Stimulated activated naive CD4-positive, alpha-beta T cell (primary cell): ENCODE measurements at regions not wholly inside any gene's neighbourhood (a gene's known extent, or its start where the extent isn't known, plus 50 kb on each side); places are given as distances from the start of the nearest gene placed in this dataset.
"Not testable (repeated sequence)": the region's sequence is repeated elsewhere in the genome, so short reads cannot be mapped to it uniquely, and the experiment has no call there.

Experiments
- DNase-seq, 6 experiments: peaks; one replicate each; lab custom pipeline; 2025; lab: John Stamatoyannopoulos, UW

DNA sequence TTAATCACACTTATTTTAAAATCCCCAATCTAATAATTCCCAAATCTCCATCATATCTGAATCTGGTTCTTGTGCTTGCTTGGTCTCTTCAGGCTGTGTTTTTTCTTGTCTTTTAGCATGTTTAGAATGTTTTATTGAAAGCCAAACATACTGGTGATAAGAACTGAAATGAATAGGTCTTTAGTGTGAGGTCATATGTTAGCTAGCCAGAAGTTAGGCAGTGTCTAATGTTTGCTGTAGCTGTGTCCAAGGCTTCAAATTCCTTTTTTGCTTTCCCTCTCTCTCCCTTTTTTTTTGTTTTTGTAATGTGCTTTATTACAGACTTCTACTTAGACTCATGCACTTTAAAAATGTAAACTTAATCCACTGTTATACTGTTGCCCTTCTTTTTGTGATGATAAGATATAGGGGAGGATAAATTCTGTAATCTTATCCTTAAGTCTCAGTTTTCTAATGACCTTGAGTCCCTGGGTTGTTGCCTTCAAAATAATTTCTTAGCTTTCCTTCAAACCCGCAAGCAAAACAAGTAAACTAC, 725.1 kb downstream of the BRINP3 start:
- no peak for DNase-seq

- not testable (repeated sequence) for DNase-seq
Observed at GRCh38 chr1:189755100-189755499, 722.6 kb downstream of the BRINP3 start.

- DNase-seq = no peak
Observed at GRCh38 chr1:189764391-189765320, 713.0 kb downstream of the BRINP3 start.

DNA sequence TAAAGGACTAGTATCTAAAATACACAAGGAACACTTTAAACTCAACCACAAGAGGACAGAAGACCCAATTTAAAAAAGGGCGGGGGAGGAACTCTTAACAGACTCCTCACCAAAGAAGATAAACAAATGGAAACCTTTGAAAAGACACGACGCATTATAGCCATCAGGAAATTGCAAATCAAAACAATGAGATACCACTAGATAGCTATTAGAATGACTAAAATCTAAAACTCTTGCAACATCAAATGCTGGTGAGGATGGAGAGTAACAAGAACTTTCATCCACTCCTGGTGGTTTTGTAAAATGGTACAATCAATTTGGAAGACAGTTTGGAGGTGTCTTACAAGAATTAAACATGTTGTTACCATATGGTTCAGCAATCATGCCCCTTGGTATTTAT, 708.2 kb downstream of the BRINP3 start:
- no peak for DNase-seq

GRCh38 chr1:189774721-189775287, 702.9 kb downstream of the BRINP3 start:
- DNase-seq = no peak

DNA sequence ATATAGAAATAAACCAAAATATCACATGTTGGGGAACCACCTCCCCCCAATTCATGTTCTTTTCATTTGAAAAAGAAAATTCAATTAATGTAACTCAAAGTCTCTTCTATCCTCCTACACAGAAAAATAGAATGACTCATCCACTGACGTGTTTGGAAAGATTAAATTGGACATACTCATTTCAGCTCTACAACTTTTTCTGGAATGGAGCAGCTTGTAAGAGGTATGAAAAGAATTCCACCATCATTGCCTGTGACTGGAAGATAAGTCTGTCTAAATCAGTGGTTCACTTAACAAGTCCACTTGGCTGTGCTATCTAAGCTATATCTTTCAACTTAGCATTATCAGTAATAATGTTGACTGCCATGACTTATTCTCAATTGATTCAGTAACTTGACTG, 702.3 kb downstream of the BRINP3 start:
- no peak for DNase-seq

GRCh38 chr1:189779034-189779433, 698.6 kb downstream of the BRINP3 start:
- no peak for DNase-seq

DNA sequence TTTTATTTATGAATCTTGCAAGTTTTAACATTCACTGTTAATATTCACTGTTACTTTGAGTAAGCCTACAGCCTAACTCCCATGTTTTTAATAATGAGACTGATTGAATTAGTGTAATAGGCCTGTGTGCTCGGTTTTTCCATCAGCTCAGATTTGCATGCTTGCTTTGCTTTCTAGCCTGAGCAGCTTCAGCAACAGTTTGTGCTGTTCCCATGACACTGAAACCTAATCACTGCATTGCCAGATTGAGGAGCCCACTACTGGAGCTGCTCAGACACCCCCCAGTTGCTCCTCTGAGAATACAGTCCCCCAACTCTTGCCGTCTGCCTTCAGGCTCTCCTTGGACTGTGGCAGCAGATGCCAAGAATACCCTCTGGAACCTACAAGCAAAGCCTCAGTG, 695.4 kb downstream of the BRINP3 start:
- DNase-seq = no peak

- DNase-seq = no peak
Observed at GRCh38 chr1:189783456-189783855, 694.2 kb downstream of the BRINP3 start.

DNA sequence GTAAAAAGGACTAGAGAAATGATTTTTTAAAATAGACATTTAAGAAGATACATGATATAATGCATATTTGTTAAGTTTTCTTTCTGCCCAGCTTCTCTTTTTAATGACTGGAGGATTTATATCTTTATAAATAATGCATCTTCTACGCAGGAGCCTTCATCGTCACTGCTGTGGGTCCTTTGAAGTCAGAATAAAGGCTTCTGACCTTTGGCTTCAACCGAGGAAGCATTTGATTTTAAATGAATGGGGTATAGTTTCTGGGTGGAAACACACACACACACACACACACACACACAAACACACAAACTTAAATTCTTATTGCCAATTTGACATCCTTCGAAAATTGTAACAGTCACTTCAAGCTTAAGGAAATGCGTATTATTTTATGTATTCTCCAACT, 690.9 kb downstream of the BRINP3 start:
- DNase-seq = no peak

- no peak for DNase-seq
Observed at GRCh38 chr1:189787201-189787600, 690.5 kb downstream of the BRINP3 start.

DNA sequence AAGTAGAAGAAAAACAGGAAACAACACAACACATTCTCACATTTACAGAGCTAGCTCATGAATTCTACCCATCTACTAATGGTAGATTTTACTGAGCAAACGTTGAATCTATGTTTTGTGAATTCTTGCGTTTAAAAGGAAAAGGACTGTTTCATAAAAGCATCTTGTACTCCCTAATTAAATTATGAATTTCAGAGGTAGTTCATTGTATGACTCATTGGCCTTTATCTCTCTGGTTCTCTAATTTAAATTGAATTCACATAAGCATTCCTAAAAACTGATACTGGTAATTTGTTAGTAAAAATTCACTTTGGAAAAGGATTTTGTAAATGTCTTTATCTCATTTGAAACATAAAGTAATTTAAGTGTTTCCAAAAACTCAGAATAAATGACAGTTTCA, 687.3 kb downstream of the BRINP3 start:
- DNase-seq = no peak

DNA sequence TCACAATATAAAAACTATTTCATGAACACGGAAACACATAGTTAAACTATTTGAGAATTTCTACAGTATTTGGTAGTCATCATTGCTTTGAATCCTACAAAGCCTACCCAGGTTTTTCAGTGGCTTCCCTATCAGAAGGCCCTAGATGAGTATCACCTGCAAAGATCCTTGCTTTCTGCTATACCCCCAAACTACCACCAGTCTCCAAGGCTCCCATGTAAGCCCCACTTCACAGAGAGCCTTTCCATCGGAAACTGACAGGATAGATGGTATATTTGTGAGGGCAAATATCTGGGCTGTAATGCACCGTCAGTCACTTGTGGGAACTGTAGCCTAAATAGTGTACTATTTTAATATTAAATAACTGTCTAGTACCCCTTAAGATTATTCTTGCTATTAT, 674.3 kb downstream of the BRINP3 start:
- DNase-seq = no peak

DNA sequence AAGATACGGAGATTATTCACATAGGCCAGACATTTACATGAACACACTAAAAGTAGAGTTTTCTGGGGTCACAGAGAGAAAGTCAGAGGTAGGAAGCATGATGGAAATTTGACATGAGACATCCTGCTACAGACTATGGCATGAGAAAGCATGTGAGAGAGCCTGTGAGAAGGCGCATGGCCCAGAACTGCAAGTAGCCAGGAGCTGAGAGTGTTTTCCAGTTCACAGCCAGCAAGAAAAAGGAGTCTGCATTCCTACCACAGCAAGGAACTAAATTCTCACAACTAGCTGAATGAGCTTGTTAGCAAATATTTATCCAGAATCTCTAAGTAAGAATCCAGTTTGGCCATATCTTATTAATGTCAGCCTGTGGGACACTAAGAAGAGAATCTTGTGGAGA, 673.3 kb downstream of the BRINP3 start:
- no peak for DNase-seq

DNA sequence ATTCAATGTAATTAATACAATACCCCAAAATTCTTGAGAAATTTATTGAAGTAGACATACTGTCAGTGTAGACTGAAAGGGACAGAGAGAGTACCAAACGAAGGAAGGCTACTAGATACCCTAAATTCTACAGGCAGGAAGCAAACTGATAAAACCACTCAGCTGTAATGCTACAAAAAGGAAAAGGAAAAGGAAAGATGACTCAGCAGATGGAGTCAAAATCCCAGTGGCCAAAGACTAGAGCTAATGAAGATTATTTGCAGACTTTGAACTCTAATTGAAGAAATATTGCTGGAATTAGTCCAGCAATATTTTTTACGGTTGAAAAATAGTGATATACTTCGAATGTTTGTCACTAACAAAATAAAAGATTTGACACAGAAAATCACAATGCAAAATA, 671.9 kb downstream of the BRINP3 start:
- no peak for DNase-seq

DNA sequence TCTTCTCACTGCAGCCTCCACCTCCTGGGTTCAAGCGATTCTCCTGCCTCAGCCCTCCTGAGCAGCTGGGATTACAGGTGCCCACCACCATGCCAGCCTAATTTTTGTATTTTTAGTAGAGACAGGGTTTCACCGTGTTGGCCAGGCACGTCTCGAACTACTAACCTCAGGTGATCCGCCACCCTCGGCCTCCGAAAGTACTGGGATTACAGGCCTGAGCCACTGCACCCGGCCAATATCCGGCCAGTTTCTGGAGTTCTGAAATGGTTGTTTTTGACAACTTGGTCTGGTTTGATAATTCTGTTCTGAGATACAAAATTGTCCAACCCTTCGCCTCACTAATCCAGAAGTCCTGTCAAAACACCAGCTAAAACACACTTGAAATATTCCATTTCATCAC, 667.0 kb downstream of the BRINP3 start:
- DNase-seq = not testable (repeated sequence)

DNA sequence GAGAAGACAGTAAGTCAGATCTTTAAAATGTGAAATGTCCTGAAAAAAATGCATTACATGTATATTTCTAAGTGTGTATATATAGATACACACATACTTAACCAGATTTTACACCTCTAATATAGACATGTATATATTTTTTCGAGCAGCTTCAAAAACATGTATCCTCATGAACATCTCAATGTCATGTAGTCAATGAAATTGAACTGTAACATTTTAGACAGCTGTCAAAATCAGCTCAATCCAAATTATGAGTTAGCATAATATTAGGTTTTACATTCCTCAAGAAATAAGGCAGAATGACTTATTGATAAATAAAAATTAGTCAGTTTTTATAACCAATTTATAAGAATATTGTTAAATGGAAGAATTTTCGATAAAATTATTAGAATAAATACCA, 665.7 kb downstream of the BRINP3 start:
- DNase-seq = no peak

DNA sequence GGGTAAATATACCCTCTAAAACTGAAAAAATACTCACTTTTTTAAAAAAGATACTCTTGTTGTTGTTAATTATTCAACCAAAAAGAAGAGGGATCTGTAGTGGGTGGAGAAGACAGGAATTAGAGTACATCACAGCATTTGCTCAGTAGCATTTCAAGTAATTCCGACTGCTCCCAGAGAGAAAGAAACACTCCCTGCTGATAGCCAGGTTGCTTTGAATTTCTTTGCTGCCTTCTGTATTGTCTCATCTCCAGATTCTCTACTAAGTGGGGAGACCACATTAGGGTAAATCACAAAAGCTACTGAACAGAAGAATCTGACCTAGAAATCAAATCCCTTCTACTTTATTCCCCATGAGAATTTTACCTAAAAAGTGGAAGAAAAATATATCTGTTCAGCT, 661.1 kb downstream of the BRINP3 start:
- DNase-seq = no peak

DNA sequence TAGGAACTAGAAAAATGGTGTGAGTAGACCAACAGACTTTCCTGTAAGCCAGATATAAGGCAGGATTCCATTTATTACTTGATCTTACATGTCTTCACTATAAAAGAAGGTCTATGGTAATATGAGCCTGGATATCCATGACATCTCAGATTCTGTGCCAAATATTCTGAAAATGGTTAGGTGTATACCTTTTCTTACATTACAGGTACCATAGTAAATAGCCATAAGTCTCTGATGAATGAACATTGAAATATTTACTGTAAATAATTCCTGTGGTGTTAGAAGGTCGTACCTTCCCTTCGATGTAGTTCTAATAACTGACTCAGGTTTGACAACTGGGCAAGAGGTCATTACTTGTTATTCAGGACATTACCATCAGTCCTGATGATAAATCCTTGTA, 657.9 kb downstream of the BRINP3 start:
- no peak for DNase-seq

- DNase-seq = no peak
Observed at GRCh38 chr1:189821833-189822232, 655.8 kb downstream of the BRINP3 start.

GRCh38 chr1:189834813-189835212, 642.9 kb downstream of the BRINP3 start:
- no peak for DNase-seq

DNA sequence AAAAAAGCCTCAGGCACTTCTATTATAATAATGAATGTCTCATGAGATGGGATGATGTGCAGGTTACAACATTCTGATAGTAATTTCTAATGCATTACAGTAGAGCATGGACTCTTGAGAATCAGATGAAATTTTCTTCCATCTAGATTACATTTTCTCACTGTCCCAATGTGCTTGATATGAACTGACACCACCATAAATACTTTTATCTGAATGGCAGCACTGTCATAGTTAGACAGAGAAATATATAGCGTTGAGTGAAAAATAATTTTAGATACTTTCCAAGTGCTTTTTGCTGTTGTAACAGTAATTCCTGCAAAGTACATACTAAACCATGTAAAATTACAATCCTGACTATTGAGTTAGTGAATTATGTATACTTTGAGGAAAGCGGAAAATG, 630.1 kb downstream of the BRINP3 start:
- DNase-seq = no peak

DNA sequence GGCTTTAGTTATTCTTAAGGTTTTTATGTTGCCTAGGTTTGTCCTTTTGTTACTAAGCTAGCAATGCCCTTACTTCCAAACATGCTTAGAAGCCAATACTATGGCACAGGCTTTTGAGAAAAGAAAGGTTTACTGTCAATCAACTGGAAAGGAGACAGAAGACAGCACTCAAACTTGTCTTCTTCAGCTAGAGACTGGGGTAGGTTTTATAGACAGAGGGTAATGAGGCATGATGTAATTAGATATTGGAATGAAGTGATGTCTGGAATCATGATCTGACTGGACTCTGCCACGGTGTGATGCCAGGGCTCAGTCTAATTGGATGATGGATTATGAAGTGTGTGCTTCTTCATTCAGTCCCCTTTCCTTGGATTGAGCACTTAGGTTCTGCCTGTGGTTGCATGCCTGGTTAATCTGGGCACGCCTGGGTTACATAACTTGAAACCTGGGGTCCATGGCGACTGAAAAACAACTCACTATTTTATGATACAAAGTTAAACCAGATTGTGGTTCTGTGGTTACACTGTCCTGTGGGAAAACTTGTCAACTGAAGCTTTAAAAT, 625.8 kb downstream of the BRINP3 start:
- no peak for DNase-seq
